ENCODE measurements at regions not wholly inside any gene's neighbourhood (a gene's known extent, or its start where the extent isn't known, plus 50 kb on each side); places are given as distances from the start of the nearest gene placed in this dataset.

DNA sequence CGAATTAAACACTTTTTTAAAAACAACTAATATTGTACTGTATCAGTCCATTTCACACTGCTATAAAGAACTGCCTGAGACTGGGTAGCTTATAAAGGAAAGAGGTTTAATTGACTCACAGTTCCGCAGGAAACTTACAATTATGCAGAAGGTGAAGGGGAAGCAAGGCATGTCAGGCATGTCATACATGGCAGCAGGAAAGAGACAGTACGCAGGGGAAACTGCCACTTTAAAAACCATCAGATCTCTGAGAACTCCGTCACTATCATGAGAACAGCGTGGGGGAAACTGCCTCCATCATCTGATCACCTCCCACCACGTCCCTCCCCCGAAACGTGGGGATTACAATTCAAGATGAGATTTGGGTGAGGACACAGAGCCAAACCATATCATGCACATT, 162.8 kb upstream of the TPM1 start:
- H3K9me3 ChIP-seq (ENCODE audit: control insufficient read depth in 2 of 3, low read length in 3 of 3): no peaks in the 10 kb centered on the region
- H3K27ac ChIP-seq (ENCODE audit: low read depth, low read length): no peak overlapping the region
- no peaks in the 10 kb centered on the region for H3K36me3 ChIP-seq (ENCODE audit: control insufficient read depth in 2 of 3, insufficient read depth in 3 of 3, low read length in 3 of 3)
- Mint-ChIP-seq H3K4me3 (peak overlapping the region in 2 of 10 donors; percentile 7 to 24), H3K27ac (no peak overlapping the region), H3K36me3 (no peaks in the 10 kb centered on the region), H3K4me1 (peaks cover 0 to 9% (median 8%) of the 10 kb centered on the region in 7 donors), H3K27me3 (peaks cover 8 to 16% (median 12%) of the 10 kb centered on the region in 5 donors), H3K9me3 (no peaks in the 10 kb centered on the region)
- intact Hi-C loops (cut with micrococcal nuclease): no loop called here
- no peak overlapping the region for H3K4me3 ChIP-seq (ENCODE audit: low read length)
- no peaks in the 10 kb centered on the region for H3K4me1 ChIP-seq (ENCODE audit: control insufficient read depth in 2 of 2, insufficient read depth in 2 of 2, low read length in 2 of 2)
- no peaks in the 10 kb centered on the region for H3K27me3 ChIP-seq (ENCODE audit: control insufficient read depth in 2 of 2, insufficient read depth in 2 of 2, low read length in 2 of 2)
- no peak for ATAC-seq
- POLR2A ChIA-PET: no interaction called here
- no peak for DNase-seq
- CTCF ChIA-PET: no interaction called here

DNA sequence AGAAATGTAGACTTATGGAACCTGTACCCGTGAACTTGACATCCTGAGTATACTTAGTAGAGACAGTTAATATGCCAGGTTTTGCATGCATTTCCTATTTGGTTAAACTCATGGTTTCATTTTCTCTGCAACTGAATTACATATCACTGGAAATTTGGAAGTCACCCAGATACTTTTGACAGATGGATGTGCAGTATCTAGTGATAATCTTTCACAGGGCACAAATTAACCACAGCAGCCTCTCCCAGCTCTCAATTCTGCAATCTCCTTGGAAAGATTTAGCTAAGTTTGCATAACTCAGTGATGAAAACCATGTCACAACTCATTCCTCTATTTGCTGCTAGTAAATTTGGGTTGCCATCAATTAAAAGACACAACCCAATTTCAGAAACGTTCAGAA, 162.3 kb upstream of the TPM1 start:
- Mint-ChIP-seq H3K9me3 (no peaks in the 10 kb centered on the region), H3K27ac (no peak overlapping the region), H3K27me3 (peaks cover 8 to 20% (median 13%) of the 10 kb centered on the region in 5 donors), H3K4me3 (peak overlapping the region in 1 of 10 donors; percentile 13), H3K36me3 (no peaks in the 10 kb centered on the region), H3K4me1 (peaks cover 0 to 9% (median 8%) of the 10 kb centered on the region in 7 donors)
- Histone ChIP-seq H3K9me3 (ENCODE audit: control insufficient read depth in 2 of 3, low read length in 3 of 3) (no peaks in the 10 kb centered on the region), H3K4me1 (ENCODE audit: control insufficient read depth in 2 of 2, insufficient read depth in 2 of 2, low read length in 2 of 2) (no peaks in the 10 kb centered on the region), H3K27me3 (ENCODE audit: control insufficient read depth in 2 of 2, insufficient read depth in 2 of 2, low read length in 2 of 2) (no peaks in the 10 kb centered on the region), H3K36me3 (ENCODE audit: control insufficient read depth in 2 of 3, insufficient read depth in 3 of 3, low read length in 3 of 3) (no peaks in the 10 kb centered on the region), H3K4me3 (ENCODE audit: low read length) (no peak overlapping the region), H3K27ac (ENCODE audit: low read depth, low read length) (no peak overlapping the region)
- CTCF ChIA-PET: no interaction called here
- POLR2A ChIA-PET: no interaction called here
- ATAC-seq (no peak), DNase-seq (no peak)
- intact Hi-C loops (cut with micrococcal nuclease): no loop called here

DNA sequence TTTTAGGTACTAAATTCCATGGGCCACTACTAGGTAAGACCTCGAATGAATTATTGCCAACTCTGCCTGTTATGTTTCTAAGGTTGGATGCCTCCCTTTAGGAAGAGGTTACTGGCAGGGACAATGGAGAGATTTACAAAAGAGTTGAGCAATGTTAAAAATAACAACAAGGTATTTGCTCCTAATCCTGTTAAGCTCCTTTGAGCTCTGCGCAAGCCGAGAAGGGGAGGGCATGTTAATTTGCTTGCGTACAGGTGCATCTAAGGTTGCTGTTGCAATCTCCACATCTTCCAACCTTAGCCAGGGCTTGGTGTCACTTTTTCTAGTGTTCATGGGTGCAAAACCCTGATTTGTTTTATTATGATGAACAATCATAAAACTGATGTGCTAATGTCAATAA, 161.5 kb upstream of the TPM1 start:
- intact Hi-C loops (cut with micrococcal nuclease): no loop called here
- H3K4me3 ChIP-seq (ENCODE audit: low read length): no peak overlapping the region
- H3K4me1 Mint-ChIP-seq: peaks cover 0 to 9% (median 8%) of the 10 kb centered on the region in 7 donors
- no peaks in the 10 kb centered on the region for H3K27me3 ChIP-seq (ENCODE audit: control insufficient read depth in 2 of 2, insufficient read depth in 2 of 2, low read length in 2 of 2)
- H3K27ac Mint-ChIP-seq: no peak overlapping the region
- H3K27me3 Mint-ChIP-seq: peaks cover 11 to 24% (median 13%) of the 10 kb centered on the region in 5 donors
- H3K36me3 ChIP-seq (ENCODE audit: control insufficient read depth in 2 of 3, insufficient read depth in 3 of 3, low read length in 3 of 3): no peaks in the 10 kb centered on the region
- no peak overlapping the region for H3K4me3 Mint-ChIP-seq
- H3K27ac ChIP-seq (ENCODE audit: low read depth, low read length): no peak overlapping the region
- ATAC-seq (no peak), DNase-seq (no peak)
- H3K9me3 Mint-ChIP-seq: no peaks in the 10 kb centered on the region
- CTCF ChIA-PET: no interaction called here
- H3K4me1 ChIP-seq (ENCODE audit: control insufficient read depth in 2 of 2, insufficient read depth in 2 of 2, low read length in 2 of 2): no peaks in the 10 kb centered on the region
- POLR2A ChIA-PET: no interaction called here
- H3K36me3 Mint-ChIP-seq: no peaks in the 10 kb centered on the region
- H3K9me3 ChIP-seq (ENCODE audit: control insufficient read depth in 2 of 3, low read length in 3 of 3): no peaks in the 10 kb centered on the region

DNA sequence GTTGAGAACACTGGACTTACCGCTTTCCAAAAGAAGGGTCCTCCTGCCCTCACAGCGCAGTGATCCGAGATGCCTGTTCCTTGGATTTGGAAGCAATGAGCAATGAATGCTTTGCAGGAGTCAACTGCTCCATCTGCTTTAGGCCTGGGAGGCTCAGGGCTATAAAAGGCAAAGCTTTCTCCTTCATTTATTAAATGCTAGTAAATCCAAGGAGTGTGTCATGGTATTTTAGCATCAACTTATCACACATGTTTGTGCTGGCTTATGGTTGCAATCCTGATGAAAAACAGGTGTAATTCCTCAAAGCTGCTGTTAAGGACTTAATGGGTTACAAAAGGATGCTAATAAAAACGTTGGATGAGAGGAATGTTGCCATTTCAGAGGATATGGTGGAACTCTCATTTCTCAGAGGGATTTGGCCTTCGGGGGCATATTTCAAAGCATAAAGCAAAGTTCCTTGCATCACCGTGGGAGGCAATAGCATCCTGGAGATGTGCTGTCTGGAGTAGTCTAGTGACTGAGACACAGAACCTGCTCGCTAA, 158.5 kb upstream of the TPM1 start:
- Mint-ChIP-seq H3K9me3 (no peaks in the 10 kb centered on the region), H3K36me3 (no peaks in the 10 kb centered on the region), H3K4me1 (peaks cover 0 to 9% (median 8%) of the 10 kb centered on the region in 7 donors), H3K27me3 (peaks cover 4 to 21% (median 18%) of the 10 kb centered on the region in 5 donors), H3K4me3 (no peak overlapping the region), H3K27ac (no peak overlapping the region)
- DNase-seq (no peak), ATAC-seq (no peak)
- ChIA-PET POLR2A (no interaction called here), CTCF (interaction anchor here (1.0 kb wide), 1 partner anchor 204 kb away, joined by 3 read pairs; no protein-coding TSS in a partner anchor)
- H3K9me3 ChIP-seq (ENCODE audit: control insufficient read depth in 2 of 3, low read length in 3 of 3): no peaks in the 10 kb centered on the region
- no peaks in the 10 kb centered on the region for H3K36me3 ChIP-seq (ENCODE audit: control insufficient read depth in 2 of 3, insufficient read depth in 3 of 3, low read length in 3 of 3)
- no peak overlapping the region for H3K4me3 ChIP-seq (ENCODE audit: low read length)
- intact Hi-C loops (cut with micrococcal nuclease): no loop called here
- H3K4me1 ChIP-seq (ENCODE audit: control insufficient read depth in 2 of 2, insufficient read depth in 2 of 2, low read length in 2 of 2): no peaks in the 10 kb centered on the region
- no peak overlapping the region for H3K27ac ChIP-seq (ENCODE audit: low read depth, low read length)
- H3K27me3 ChIP-seq (ENCODE audit: control insufficient read depth in 2 of 2, insufficient read depth in 2 of 2, low read length in 2 of 2): no peaks in the 10 kb centered on the region

DNA sequence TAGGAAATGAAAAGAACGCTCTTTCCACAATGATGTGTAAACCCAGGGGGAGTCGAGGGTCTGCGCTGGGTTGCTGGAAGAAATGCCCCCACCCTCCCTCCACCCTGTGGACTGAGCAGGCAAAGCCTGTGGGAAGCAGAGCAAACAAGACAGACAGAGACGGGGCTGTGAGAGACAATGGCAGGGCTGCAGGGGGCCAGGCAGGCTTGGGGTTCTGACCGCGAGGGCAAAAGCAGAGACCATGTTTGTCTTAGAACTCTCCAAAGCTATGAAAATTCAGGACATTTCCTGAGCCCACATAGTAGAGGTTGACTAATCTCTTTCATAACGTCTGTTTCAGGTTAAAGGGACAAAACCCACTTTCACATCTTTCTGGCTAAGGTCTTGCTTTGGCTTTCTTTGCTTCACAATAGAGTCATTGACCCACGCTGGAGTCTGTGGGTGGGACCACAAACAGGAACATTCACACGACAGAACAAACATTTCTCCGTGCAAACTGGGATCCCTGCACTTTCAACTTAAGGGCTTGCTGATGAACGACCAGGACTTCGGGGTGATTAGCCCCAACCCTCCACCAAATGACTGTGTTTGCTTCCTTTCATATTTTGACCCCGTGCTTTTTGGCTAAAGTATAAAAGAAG, 156.0 kb upstream of the TPM1 start:
- Mint-ChIP-seq H3K36me3 (no peaks in the 10 kb centered on the region), H3K4me3 (no peak overlapping the region), H3K27me3 (peaks cover 4 to 20% (median 16%) of the 10 kb centered on the region in 5 donors), H3K9me3 (no peaks in the 10 kb centered on the region), H3K27ac (no peak overlapping the region), H3K4me1 (no peaks in the 10 kb centered on the region)
- no peaks in the 10 kb centered on the region for H3K27me3 ChIP-seq (ENCODE audit: control insufficient read depth in 2 of 2, insufficient read depth in 2 of 2, low read length in 2 of 2)
- H3K4me3 ChIP-seq (ENCODE audit: low read length): no peak overlapping the region
- ChIA-PET CTCF (no interaction called here), POLR2A (no interaction called here)
- ATAC-seq (no peak), DNase-seq (no peak)
- intact Hi-C loops (cut with micrococcal nuclease): no loop called here
- no peaks in the 10 kb centered on the region for H3K36me3 ChIP-seq (ENCODE audit: control insufficient read depth in 2 of 3, insufficient read depth in 3 of 3, low read length in 3 of 3)
- H3K27ac ChIP-seq (ENCODE audit: low read depth, low read length): no peak overlapping the region
- H3K9me3 ChIP-seq (ENCODE audit: control insufficient read depth in 2 of 3, low read length in 3 of 3): no peaks in the 10 kb centered on the region
- H3K4me1 ChIP-seq (ENCODE audit: control insufficient read depth in 2 of 2, insufficient read depth in 2 of 2, low read length in 2 of 2): no peaks in the 10 kb centered on the region

DNA sequence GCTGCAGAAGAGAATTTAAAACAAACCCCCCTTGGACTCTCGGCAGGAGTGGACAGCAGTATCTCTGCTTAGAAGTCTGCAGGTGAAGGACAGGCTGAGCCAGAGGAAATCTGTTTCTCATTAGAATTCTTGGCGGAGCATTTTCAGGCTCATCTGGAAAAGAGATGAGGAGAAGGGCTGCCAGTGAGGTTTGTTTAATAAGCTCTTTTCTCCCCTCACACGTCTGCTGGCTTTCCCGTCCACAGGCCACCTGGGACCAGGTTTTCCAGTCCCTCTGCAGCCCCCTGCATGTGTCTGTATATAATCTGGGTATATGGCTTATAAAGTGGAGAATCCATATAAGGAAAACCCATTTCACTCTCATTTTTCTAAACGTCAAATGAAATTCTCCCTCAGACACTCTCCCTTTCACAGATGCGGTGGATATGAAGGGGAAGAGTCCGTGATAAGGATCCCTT, 155.4 kb upstream of the TPM1 start:
- Mint-ChIP-seq H3K36me3 (no peaks in the 10 kb centered on the region), H3K4me3 (no peak overlapping the region), H3K27me3 (peaks cover 4 to 20% (median 16%) of the 10 kb centered on the region in 5 donors), H3K27ac (no peak overlapping the region), H3K9me3 (no peaks in the 10 kb centered on the region), H3K4me1 (no peaks in the 10 kb centered on the region)
- Histone ChIP-seq H3K27me3 (ENCODE audit: control insufficient read depth in 2 of 2, insufficient read depth in 2 of 2, low read length in 2 of 2) (no peaks in the 10 kb centered on the region), H3K4me3 (ENCODE audit: low read length) (no peak overlapping the region), H3K4me1 (ENCODE audit: control insufficient read depth in 2 of 2, insufficient read depth in 2 of 2, low read length in 2 of 2) (no peaks in the 10 kb centered on the region), H3K9me3 (ENCODE audit: control insufficient read depth in 2 of 3, low read length in 3 of 3) (no peaks in the 10 kb centered on the region), H3K27ac (ENCODE audit: low read depth, low read length) (no peak overlapping the region), H3K36me3 (ENCODE audit: control insufficient read depth in 2 of 3, insufficient read depth in 3 of 3, low read length in 3 of 3) (no peaks in the 10 kb centered on the region)
- intact Hi-C loops (cut with micrococcal nuclease): no loop called here
- CTCF ChIA-PET: no interaction called here
- DNase-seq: no peak
- POLR2A ChIA-PET: no interaction called here
- ATAC-seq: no peak

DNA sequence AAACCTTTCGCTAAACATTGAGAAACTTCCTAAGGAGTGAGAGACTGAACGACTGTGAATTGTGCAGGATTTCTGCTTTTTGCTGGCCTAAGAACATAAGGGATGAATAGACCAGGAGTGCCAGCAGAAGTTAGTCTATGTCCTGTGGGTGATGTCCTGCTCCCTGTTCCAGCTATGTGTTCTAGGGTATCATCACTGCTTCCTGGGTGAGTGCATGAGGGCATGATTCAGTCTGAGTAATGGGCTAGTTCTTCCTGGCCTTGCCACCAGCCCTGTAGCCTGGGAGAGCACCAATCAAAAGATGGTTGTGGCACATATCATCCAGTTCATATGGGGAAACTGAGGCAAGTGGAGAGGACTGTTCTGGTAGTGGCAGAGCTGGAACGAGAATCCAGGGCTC, 153.9 kb upstream of the TPM1 start:
- no peaks in the 10 kb centered on the region for H3K4me1 ChIP-seq (ENCODE audit: control insufficient read depth in 2 of 2, insufficient read depth in 2 of 2, low read length in 2 of 2)
- H3K4me3 ChIP-seq (ENCODE audit: low read length): no peak overlapping the region
- H3K27me3 ChIP-seq (ENCODE audit: control insufficient read depth in 2 of 2, insufficient read depth in 2 of 2, low read length in 2 of 2): no peaks in the 10 kb centered on the region
- Mint-ChIP-seq H3K27ac (no peak overlapping the region), H3K36me3 (no peaks in the 10 kb centered on the region), H3K4me3 (no peak overlapping the region), H3K27me3 (peaks cover 4 to 21% (median 14%) of the 10 kb centered on the region in 5 donors), H3K9me3 (no peaks in the 10 kb centered on the region), H3K4me1 (no peaks in the 10 kb centered on the region)
- no peaks in the 10 kb centered on the region for H3K36me3 ChIP-seq (ENCODE audit: control insufficient read depth in 2 of 3, insufficient read depth in 3 of 3, low read length in 3 of 3)
- DNase-seq (no peak), ATAC-seq (no peak)
- no peaks in the 10 kb centered on the region for H3K9me3 ChIP-seq (ENCODE audit: control insufficient read depth in 2 of 3, low read length in 3 of 3)
- CTCF ChIA-PET: interaction anchor here (0.9 kb wide), 1 partner anchor 14 kb away, joined by 3 read pairs; no protein-coding TSS in a partner anchor
- H3K27ac ChIP-seq (ENCODE audit: low read depth, low read length): no peak overlapping the region
- intact Hi-C loops (cut with micrococcal nuclease): no loop called here
- POLR2A ChIA-PET: no interaction called here

Data from naive thymus-derived CD4-positive, alpha-beta T cell (primary cell).